ENCODE measurements at regions not wholly inside any gene's neighbourhood (a gene's known extent, or its start where the extent isn't known, plus 50 kb on each side); places are given as distances from the start of the nearest gene placed in this dataset.

GRCh38 chr3:125670945-125671344, 75.6 kb upstream of the OSBPL11 start:
- TF ChIP-seq CTCF (IDR thresholded peaks at IDR 0.05; ENCODE audit: low read depth, low read length, poor library complexity, severe bottlenecking): no peak
- TF ChIP-seq EZH2phosphoT487 (IDR thresholded peaks at IDR 0.05; ENCODE audit: borderline replicate concordance, low read length): no peak
